Glutamatergic neuron (in vitro differentiated cells): ENCODE measurements at regions not wholly inside any gene's neighbourhood (a gene's known extent, or its start where the extent isn't known, plus 50 kb on each side); places are given as distances from the start of the nearest gene placed in this dataset.

Source experiments
- DNase-seq: peaks from one replicate; pipeline ENCODE4 v3.0.0; 2022
- H3K27ac Mint-ChIP-seq: one replicate; pipeline ENCODE4 v1.8.0; 2020; ENCODE audit warnings: mild to moderate bottlenecking, mixed read lengths, inconsistent platforms; ENCODE audit not compliant: unreplicated experiment
- H3K27me3 Mint-ChIP-seq: one replicate; pipeline ENCODE4 v1.8.0; 2020; ENCODE audit warnings: mild to moderate bottlenecking, moderate library complexity, mixed read lengths, inconsistent platforms; ENCODE audit not compliant: unreplicated experiment
- H3K36me3 Mint-ChIP-seq: one replicate; pipeline ENCODE4 v1.8.0; 2020; ENCODE audit warnings: mild to moderate bottlenecking, mixed read lengths, inconsistent platforms; ENCODE audit not compliant: unreplicated experiment
- H3K4me1 Mint-ChIP-seq: one replicate; pipeline ENCODE4 v1.8.0; 2020; ENCODE audit warnings: mild to moderate bottlenecking, low read depth, mixed read lengths, inconsistent platforms; ENCODE audit not compliant: unreplicated experiment
- H3K4me3 Mint-ChIP-seq: one replicate; pipeline ENCODE4 v1.8.0; 2020; ENCODE audit warnings: mild to moderate bottlenecking, mixed read lengths, inconsistent platforms; ENCODE audit not compliant: unreplicated experiment
- H3K9me3 Mint-ChIP-seq: one replicate; pipeline ENCODE4 v1.8.0; 2020; ENCODE audit warnings: mild to moderate bottlenecking, moderate library complexity, mixed read lengths, inconsistent platforms; ENCODE audit not compliant: unreplicated experiment
- TF ChIP-seq, protein P1 (sequence below): fragments of 200-600 bp; sonication (generic); IDR thresholded peaks from one replicate; pipeline ENCODE4 v1.5.0; 2021; ENCODE audit not compliant: partially characterized antibody, unreplicated experiment

DNA sequence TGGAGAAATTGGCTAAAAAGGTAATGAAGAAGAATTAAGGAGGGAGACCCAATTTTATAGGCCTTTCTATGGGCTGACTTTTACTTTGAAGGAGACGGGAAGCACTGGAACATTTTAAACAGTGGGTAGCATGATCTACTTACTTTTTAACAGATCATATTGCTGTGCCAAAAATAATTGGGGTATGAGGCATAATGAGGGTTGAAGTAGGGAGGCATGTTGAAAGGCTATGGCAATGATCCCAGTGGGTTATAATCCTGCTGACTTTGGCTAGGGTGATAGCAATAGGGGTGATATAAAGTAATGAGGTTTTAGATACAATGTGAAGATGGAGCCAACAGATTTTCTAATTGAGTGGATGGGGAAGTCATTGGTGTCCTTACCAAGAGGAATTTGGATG lies 73.2 kb downstream of the GPR37 start:
- H3K4me3 Mint-ChIP-seq: no peak overlapping the region
- no peaks in the 10 kb centered on the region for H3K36me3 Mint-ChIP-seq
- H3K27ac Mint-ChIP-seq: no peak overlapping the region
- no peaks in the 10 kb centered on the region for H3K27me3 Mint-ChIP-seq
- DNase-seq: no peak
- no peaks in the 10 kb centered on the region for H3K9me3 Mint-ChIP-seq
- TF ChIP-seq, protein P1, sequence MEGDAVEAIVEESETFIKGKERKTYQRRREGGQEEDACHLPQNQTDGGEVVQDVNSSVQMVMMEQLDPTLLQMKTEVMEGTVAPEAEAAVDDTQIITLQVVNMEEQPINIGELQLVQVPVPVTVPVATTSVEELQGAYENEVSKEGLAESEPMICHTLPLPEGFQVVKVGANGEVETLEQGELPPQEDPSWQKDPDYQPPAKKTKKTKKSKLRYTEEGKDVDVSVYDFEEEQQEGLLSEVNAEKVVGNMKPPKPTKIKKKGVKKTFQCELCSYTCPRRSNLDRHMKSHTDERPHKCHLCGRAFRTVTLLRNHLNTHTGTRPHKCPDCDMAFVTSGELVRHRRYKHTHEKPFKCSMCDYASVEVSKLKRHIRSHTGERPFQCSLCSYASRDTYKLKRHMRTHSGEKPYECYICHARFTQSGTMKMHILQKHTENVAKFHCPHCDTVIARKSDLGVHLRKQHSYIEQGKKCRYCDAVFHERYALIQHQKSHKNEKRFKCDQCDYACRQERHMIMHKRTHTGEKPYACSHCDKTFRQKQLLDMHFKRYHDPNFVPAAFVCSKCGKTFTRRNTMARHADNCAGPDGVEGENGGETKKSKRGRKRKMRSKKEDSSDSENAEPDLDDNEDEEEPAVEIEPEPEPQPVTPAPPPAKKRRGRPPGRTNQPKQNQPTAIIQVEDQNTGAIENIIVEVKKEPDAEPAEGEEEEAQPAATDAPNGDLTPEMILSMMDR: no peak
- H3K4me1 Mint-ChIP-seq: no peaks in the 10 kb centered on the region

DNA sequence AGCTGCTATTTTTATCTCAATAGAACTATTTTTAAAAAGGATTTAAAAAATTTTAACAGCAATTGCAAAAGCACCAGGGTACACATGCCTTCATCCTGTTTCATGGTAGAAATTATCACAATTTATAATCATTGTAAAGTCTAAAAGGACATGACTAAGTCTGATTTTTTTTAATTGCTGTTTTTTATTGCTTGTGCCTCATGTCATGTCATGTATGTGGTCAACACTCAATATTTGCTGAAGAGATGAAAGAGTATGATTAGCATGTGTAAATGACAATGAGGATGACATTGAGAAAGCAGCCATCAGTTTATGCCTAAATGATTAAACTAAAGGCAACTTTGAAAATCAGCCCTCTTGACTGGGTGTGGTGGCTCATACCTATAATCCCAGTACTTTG lies 74.8 kb downstream of the GPR37 start:
- TF ChIP-seq, protein P1: no peak

DNA sequence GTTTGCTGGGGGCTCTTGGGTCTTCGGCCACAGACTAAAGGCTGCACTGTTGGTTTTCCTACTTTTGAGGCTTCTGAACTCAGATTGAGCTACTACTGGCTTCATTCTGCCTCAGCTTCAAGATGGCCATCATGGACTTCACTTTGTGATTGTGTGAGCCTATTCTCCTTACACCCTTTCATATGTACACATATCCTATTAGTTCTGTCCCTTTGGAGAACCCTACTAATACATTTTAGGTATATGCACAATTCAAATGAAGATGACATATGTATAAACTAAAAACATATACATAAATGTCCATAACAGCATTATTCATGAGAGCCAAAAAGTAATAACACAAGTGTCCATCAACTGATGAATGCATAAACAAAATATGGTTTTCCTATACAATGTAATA lies 75.7 kb downstream of the GPR37 start:
- H3K4me1 Mint-ChIP-seq: no peaks in the 10 kb centered on the region
- H3K27me3 Mint-ChIP-seq: no peaks in the 10 kb centered on the region
- no peaks in the 10 kb centered on the region for H3K9me3 Mint-ChIP-seq
- no peak overlapping the region for H3K27ac Mint-ChIP-seq
- no peaks in the 10 kb centered on the region for H3K36me3 Mint-ChIP-seq
- no peak for DNase-seq
- TF ChIP-seq, protein P1: no peak
- H3K4me3 Mint-ChIP-seq: no peak overlapping the region

More for the DNA sequence above, 74.8 kb downstream of the GPR37 start:
- Mint-ChIP-seq H3K9me3 (no peaks in the 10 kb centered on the region), H3K27ac (no peak overlapping the region), H3K27me3 (no peaks in the 10 kb centered on the region), H3K36me3 (no peaks in the 10 kb centered on the region), H3K4me1 (no peaks in the 10 kb centered on the region), H3K4me3 (no peak overlapping the region)
- DNase-seq: no peak

DNA sequence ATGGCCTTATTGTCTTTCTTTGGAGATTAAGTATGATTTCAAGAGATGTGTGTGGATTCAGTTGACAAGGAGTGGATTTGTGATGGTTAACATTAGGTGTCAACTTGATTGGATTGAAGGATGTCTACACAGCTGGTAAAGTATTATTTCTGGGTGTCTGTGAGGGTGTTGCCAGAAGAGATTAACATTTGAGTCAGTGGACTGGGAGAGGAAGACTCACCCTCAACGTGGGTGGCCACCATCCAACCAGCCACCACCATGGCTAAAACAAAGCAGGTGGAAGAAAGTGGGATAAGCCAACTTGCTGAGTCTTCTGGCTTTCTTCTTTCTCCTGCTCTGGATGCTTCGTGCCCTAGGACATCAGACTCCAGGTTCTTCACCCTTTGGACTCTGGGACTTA lies 76.1 kb downstream of the GPR37 start:
- Mint-ChIP-seq H3K27me3 (no peaks in the 10 kb centered on the region), H3K4me3 (no peak overlapping the region), H3K27ac (no peak overlapping the region), H3K36me3 (no peaks in the 10 kb centered on the region), H3K9me3 (no peaks in the 10 kb centered on the region), H3K4me1 (no peaks in the 10 kb centered on the region)
- TF ChIP-seq, protein P1: no peak
- no peak for DNase-seq

DNA sequence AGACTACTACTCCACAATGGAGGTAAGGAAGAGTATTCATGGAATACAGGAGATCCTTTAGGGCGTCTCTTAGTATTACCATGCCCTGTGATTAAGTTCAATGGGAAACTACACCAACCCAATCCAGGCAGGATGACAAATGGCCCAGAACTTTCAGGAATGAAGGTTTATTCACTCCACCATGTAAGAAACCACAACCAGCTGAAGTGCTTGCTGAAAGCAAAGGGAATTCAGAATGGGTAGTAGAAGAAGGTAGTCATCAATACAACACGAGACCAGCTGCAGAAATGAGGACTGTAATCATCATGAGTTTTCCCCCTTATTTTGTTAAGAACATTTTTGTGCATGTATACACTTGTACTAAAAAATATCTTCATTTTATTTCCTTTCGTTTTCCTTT lies 76.6 kb downstream of the GPR37 start:
- DNase-seq: no peak
- H3K36me3 Mint-ChIP-seq: no peaks in the 10 kb centered on the region
- H3K4me3 Mint-ChIP-seq: no peak overlapping the region
- TF ChIP-seq, protein P1: no peak
- no peaks in the 10 kb centered on the region for H3K27me3 Mint-ChIP-seq
- no peaks in the 10 kb centered on the region for H3K4me1 Mint-ChIP-seq
- H3K9me3 Mint-ChIP-seq: no peaks in the 10 kb centered on the region
- H3K27ac Mint-ChIP-seq: no peak overlapping the region
